Lower leg skin (tissue), 4 donors: ENCODE measurements at regions not wholly inside any gene's neighbourhood (a gene's known extent, or its start where the extent isn't known, plus 50 kb on each side); places are given as distances from the start of the nearest gene placed in this dataset.

Experiments
- DNase-seq, 2 donors: peaks; one replicate each; pipeline ENCODE4 v3.0.0-alpha.2; 2019; ENCODE audit warnings: low spot score in 2 of 2
- H3K4me3 ChIP-seq: fragments of 200-600 bp; sonication (generic); 2 replicates; pipeline ENCODE4 v1.5.1; 2017; ENCODE audit warnings: mild to moderate bottlenecking, low read depth; ENCODE audit not compliant: poor library complexity, severe bottlenecking
- CTCF ChIP-seq, 3 donors: fragments of 450-650 bp; IDR thresholded peaks; one replicate each; pipeline ENCODE4 v1.5.1; 2016; ENCODE audit warnings: antibody characterized with exemption in 3 of 3, mild to moderate bottlenecking in 3 of 3, moderate library complexity in 2 of 3
- POLR2A ChIP-seq, 2 donors: fragments of 450-650 bp; IDR thresholded peaks; one replicate each; pipeline ENCODE4 v1.6.1; 2016 to 2017; ENCODE audit warnings: antibody characterized with exemption in 2 of 2, mild to moderate bottlenecking in 1 of 2, moderate library complexity in 1 of 2
- WGBS, 2 donors: methylation state at CpG; one replicate each; pipeline ENCODE4 v1.1.5; 2018; 5-methylcytosine and 5-hydroxymethylcytosine counted together
- intact Hi-C: fragments of 100-400 bp; cut with DNase I; formaldehyde crosslinking; loops from one replicate; pipeline ENCODE4 v1.15.0; 2023; ENCODE audit warnings: low total_unique reads

GRCh38 chr21:28674763-28675162 is 317.9 kb downstream of the LTN1 start:
- no peak for TF ChIP-seq CTCF (IDR thresholded peaks at IDR 0.05)
- intact Hi-C loops: no loop called here
- H3K4me3 ChIP-seq: no peak overlapping the region
- DNase-seq: no peak
- WGBS, 2 donors: 46 to 47% methylated on average over 2 of the region's 2 CpGs

- no peak for DNase-seq
- intact Hi-C loops: no loop called here
- TF ChIP-seq POLR2A (IDR thresholded peaks at IDR 0.05): no peak
- TF ChIP-seq CTCF (IDR thresholded peaks at IDR 0.05): no peak
- 71 to 77% methylated on average over 7 of the region's 7 CpGs for WGBS, 2 donors
- no peak overlapping the region for H3K4me3 ChIP-seq
These were observed 321.0 kb downstream of the LTN1 start for GRCh38 chr21:28671549-28672195.

DNA sequence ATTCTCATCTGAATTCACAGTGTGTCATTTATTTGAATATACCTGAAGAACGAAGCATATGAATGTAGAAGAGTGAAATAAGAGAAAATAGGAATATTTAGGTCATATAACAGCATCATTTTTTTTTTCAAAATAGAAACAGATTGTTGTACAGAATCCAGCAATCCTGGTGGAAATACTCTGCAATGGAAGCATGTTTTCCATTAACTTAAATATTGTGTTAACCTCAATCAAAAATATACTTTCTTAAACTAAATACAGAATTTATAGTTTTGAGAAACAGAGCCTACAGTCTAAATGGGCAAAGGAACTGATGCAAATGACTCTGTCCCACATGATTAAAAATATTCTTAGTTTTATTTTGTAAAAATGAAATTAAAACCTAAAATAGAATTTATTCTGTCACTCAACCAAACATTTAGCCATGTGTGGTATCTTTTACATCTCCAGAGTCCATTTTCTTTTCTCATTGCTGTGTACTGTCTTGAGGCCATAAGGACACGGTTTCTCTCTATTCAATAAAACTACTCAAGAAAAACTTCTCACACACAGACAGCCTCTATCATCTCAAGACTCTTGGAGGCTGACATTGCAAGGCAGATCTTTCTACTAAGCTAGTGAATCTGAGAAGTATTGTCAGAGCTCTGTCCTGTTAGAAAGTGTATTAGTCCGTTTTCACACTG is 322.6 kb downstream of the LTN1 start:
- no peak for DNase-seq
- intact Hi-C loops: no loop called here
- H3K4me3 ChIP-seq: no peak overlapping the region
- WGBS, 2 donors: 81 to 90% methylated on average over 3 of the region's 3 CpGs
- no peak for TF ChIP-seq POLR2A (IDR thresholded peaks at IDR 0.05)
- no peak for TF ChIP-seq CTCF (IDR thresholded peaks at IDR 0.05)

DNA sequence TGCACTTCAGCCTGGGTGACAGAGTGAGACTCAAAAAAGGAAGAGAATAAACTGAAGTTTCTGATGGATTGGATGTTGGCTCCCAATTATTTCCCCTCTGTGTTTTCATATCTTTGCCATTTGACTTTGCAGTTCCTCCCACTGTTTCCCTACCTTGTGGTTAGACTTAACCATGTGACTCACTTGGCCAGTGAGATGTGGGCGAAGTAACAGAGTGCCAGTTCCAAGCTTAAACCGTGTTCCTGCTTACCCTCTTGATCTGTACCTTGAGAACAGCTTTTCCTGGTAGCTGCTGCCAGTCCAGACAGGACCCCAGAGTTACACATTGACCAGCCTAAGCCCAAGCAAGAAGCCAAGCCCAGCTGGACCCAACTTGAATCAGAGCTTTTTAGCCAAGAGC is 323.4 kb downstream of the LTN1 start:
- WGBS, 2 donors: 51 to 71% methylated on average over 2 of the region's 2 CpGs
- no peak for DNase-seq
- intact Hi-C loops: no loop called here
- TF ChIP-seq CTCF (IDR thresholded peaks at IDR 0.05) (no peak), POLR2A (IDR thresholded peaks at IDR 0.05) (no peak)
- no peak overlapping the region for H3K4me3 ChIP-seq

GRCh38 chr21:28663754-28664153 is 328.9 kb downstream of the LTN1 start:
- H3K4me3 ChIP-seq: no peak overlapping the region
- TF ChIP-seq POLR2A (IDR thresholded peaks at IDR 0.05): no peak
- TF ChIP-seq CTCF (IDR thresholded peaks at IDR 0.05): no peak
- intact Hi-C loops: no loop called here
- DNase-seq: no peak
- WGBS, 2 donors: 74 to 79% methylated on average over 5 of the region's 5 CpGs
